Epithelial cell of proximal tubule (primary cell): ENCODE measurements at regions not wholly inside any gene's neighbourhood (a gene's known extent, or its start where the extent isn't known, plus 50 kb on each side); places are given as distances from the start of the nearest gene placed in this dataset.

Source experiments
- DNase-seq: peaks from one replicate; pipeline ENCODE4 v3.0.0-alpha.2; 2011; ENCODE audit warnings: low read depth
- H3K4me3 ChIP-seq: 2 replicates; pipeline ENCODE4 v1.5.1; 2011; ENCODE audit warnings: low read depth, mild to moderate bottlenecking, low read length
- TF ChIP-seq, protein P1 (sequence below): conservative IDR thresholded peaks from 2 replicates; pipeline ENCODE4 v1.5.1; 2012; ENCODE audit warnings: low read depth, mild to moderate bottlenecking, low read length

DNA sequence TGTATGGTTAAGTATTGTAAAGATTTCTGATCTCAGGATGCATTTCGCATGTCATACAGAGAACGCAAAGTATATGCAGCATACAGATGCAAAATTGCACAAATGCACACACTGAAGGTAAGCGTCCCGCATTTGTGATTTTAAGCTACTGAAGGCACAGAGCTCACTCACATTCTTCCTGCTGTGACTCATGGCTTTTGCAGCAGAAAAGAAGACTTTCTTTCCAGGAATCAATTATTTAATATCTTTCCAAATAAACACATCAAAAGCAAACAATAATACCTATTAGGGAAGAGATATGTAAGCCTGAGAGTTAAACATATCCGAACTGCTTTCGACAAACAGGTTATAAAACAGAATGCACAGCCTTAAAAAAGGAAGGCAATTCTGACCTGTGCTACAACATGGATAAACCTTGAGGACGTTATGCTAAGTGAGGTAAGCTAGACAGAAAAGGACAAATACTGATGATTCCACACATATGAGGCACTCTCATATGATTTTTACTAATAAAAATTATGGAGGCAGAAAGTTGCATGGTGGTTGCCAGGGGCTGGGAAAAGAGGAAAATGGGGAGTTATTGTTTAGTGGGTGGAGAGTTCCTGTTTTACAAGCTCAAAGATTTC lies 109.0 kb downstream of the TFAP2A start:
- H3K4me3 ChIP-seq, result no peak overlapping the region
- DNase-seq, result no peak
- TF ChIP-seq, protein P1, sequence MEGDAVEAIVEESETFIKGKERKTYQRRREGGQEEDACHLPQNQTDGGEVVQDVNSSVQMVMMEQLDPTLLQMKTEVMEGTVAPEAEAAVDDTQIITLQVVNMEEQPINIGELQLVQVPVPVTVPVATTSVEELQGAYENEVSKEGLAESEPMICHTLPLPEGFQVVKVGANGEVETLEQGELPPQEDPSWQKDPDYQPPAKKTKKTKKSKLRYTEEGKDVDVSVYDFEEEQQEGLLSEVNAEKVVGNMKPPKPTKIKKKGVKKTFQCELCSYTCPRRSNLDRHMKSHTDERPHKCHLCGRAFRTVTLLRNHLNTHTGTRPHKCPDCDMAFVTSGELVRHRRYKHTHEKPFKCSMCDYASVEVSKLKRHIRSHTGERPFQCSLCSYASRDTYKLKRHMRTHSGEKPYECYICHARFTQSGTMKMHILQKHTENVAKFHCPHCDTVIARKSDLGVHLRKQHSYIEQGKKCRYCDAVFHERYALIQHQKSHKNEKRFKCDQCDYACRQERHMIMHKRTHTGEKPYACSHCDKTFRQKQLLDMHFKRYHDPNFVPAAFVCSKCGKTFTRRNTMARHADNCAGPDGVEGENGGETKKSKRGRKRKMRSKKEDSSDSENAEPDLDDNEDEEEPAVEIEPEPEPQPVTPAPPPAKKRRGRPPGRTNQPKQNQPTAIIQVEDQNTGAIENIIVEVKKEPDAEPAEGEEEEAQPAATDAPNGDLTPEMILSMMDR, result no peak

DNA sequence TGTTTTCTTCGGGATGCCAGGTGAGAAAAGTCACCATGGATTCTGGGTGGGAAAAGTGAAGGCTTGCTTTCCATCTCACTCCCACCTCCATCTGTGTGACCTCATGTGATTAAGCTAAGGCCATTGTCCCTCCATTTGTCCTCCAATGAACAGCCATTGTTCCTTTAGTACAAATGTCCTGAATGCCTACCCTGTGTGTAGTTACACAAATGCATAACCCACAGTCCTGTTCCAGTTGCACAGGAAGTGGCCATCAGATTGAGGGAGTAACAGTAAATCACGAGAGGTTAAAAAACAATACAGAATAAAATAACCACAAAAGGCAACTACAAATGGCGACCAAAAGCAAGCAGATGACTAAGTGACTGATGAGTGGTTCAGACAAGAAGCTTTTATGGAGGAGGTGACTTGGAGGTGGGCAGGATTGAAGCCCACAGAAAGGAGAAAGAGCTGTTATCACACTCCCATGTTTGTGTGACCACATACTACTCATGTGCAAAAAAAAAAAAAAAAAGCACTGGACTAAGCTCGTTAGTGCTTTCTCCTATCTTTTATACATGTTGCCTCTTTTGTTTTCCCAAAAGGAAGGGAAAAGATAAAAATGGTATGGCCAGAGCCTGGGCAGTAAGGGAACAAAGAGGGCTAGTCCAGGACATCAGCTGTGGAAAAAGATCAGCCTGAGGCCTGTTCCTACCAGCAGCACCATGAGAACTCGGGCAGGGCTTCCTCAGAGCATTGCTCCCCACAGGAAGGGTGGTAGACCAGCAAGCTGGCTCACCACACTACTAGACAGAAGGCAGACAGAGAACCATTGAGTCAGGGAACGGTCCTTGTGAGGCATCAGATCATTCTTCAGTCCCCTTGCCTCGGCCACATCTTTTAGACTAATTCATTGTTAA lies 111.0 kb downstream of the TFAP2A start:
- DNase-seq, result no peak
- no peak overlapping the region for H3K4me3 ChIP-seq
- TF ChIP-seq, protein P1, result no peak

DNA sequence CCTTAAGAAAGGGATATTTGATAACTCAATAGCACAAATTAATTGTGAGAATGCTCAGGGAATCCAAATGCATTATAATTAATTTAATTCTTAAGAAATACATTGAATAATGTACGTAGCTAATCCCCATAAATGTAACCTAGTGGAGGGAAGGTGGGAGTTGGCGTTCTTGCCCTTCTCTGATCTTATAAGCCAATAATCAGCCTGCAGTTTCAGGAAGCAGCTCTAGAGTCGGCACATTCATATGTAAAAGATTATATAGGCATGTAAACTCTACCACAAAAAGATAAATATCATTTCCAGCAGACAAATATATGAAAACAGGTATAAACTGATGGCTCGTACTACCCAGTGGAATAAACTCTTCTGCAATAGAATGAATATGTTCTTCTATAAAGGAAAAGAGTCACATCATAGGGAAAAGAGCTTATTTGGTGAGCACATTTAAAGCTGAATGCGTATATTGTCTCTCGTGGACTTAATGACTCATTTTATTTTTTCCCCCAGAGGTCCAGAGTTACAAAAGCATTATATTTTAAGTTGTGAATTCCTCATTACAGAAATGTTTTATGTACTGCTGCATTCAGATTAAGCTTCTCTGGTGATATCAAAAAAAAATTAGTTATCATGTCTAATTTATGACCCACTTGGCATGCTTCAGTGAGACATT lies 112.2 kb downstream of the TFAP2A start:
- H3K4me3 ChIP-seq, result no peak overlapping the region
- no peak for DNase-seq

DNA sequence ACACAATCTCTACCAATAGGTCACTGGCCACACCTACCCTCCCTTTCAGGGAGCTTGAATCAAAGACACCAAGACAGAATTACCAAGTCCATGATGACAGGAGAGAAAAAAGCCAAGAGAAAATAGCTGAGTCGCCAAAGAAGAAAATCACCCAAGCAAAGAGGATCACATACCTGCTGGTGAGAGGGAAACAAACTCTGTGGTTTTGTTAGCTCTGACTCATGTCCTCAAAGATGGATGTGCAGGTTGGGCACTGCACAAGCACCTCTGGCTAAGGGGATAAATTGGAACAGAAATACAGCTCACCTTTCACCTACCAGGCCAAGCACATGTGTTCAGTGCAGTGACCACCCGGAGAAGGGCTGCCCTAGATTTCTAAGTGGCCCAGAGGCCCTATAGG lies 114.8 kb downstream of the TFAP2A start:
- TF ChIP-seq, protein P1, result no peak
- no peak overlapping the region for H3K4me3 ChIP-seq
- DNase-seq, result peak; percentile 59

More for the DNA sequence above, 112.2 kb downstream of the TFAP2A start:
- TF ChIP-seq, protein P1, result no peak

DNA sequence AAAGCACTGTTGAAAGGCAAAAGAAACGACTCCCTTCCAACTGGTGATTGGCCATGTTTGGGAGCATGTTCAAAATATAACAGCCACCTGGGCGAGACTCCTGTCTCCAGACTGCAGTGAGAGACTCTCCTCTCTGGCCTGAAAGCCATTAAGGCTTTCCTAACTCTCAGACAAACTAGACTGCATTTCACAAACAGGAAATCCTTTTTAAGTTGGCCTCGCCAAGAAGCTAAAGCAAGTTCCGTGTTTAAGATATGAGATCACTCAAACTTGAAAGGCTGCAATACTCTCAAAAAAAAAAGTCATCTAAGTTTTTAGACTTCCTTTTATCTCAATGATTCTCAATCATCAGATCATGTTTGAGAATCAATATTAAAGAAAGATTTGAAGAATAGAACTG lies 117.0 kb downstream of the TFAP2A start:
- TF ChIP-seq, protein P1, result no peak
- no peak overlapping the region for H3K4me3 ChIP-seq
- DNase-seq, result no peak

DNA sequence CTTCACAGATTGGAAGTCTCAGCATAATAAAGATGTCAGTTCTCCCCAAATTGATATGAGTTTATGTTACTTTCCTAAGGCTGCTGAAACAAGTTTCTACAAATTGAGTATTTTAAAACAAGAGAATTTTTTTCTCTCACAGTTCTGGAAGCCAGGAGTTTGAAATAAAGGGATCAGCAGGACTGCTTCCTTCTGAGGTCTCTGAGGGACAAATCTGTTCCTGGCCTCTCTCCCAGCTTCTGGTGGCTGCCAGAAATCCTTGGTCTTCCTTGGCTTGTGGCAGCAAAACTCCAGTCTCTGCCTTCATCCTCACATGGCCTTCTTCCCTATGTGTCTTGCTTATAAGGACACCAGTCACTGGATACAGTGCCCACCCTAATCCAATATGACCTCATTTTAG lies 136.1 kb downstream of the TFAP2A start:
- TF ChIP-seq, protein P1, result no peak
- DNase-seq, result no peak
- H3K4me3 ChIP-seq, result no peak overlapping the region
